ENCODE measurements at regions not wholly inside any gene's neighbourhood (a gene's known extent, or its start where the extent isn't known, plus 50 kb on each side); places are given as distances from the start of the nearest gene placed in this dataset.

DNA sequence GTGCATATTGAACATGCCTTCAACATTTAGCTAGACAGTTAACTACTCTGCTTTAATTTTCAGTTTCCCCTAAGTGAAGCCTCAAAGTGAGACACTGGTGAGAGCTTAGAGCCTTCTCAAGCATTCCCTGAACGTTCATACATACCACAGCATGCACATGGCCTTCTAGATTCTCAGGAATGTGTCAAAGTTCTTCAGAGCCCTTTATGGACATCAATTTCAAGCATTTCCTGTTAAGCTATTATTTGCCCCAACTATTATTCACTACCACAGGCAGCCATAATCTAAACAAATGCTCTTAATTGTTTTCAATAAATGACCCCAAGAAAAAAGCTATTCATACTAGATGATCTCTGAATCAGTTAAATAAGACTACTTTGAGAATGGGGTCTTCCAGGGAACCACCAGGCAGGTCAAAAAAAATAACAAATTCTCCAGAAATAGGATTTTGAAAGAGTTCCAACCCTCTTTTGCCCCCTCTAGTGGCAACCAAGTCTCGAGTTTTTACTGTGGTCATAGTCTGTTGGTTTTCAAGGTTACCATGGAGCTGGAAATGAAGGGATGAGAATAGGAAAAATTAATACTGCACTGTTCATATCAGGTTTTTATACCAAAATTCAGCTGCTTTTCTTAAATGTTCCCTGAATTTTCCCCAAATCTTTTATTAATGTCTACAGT is 235.4 kb downstream of the RAB28 start:
- DNase-seq (ENCODE audit: low read depth): no peak

DNA sequence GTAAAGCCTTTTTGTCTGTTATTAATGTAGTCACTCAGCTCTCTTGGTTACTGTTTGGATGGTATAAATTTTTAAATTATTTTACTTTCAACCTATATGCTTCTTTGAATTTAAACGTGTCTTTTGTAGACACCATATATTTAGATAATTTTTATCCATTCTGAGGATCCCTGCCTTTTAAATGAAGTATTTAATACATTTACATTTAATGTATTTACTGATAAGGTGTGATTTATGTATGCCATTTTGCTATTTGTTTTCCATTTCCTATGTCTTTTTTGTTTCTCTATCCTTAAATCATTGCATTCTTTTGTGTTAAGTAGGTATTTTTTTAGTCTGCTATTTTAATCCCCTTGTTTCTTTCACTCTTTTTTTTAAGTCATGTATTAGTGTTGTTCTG is 238.0 kb downstream of the RAB28 start:
- no peak for DNase-seq (ENCODE audit: low read depth)

DNA sequence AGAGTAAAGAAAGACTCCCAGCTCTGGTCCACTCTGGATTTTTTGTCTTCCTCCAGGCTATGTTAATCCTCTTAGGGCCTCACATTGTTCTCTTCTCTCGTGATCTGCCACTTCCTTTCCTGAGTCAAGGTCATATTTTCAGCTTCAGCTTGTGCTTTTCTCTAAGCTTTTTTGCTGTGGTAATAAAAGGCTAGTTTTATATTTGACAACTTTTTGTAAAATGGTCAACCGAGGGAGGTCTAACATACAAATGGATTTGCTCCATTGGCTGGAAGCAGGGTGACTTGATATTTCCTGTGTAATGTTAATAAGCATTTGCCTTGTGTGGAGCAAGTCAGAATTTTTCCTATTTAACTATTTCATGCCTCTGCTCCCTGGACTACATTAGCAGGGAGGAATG is 239.7 kb downstream of the RAB28 start:
- DNase-seq (ENCODE audit: low read depth): no peak

DNA sequence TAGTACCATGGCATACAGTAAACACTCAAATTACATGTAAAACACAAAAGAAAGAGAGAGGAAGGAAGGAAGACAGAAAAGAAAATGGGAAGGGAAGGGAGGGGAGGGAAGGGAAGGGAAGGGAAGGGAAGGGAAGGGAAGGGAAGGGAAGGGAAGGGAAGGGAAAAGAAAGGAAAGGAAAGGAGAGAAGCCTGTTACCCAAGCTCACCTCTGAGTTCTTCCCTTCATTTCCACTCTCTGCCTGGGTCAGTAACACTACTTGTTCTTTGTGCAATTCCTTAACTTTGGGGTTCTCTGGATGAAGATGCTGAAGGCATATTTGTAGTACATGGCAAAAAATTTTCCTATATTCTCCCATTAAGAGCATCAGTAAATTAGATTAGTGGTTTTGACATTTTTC is 241.0 kb downstream of the RAB28 start:
- no peak for DNase-seq (ENCODE audit: low read depth)

GRCh38 chr4:13240066-13240465 is 244.1 kb downstream of the RAB28 start:
- no peak for DNase-seq (ENCODE audit: low read depth)

DNA sequence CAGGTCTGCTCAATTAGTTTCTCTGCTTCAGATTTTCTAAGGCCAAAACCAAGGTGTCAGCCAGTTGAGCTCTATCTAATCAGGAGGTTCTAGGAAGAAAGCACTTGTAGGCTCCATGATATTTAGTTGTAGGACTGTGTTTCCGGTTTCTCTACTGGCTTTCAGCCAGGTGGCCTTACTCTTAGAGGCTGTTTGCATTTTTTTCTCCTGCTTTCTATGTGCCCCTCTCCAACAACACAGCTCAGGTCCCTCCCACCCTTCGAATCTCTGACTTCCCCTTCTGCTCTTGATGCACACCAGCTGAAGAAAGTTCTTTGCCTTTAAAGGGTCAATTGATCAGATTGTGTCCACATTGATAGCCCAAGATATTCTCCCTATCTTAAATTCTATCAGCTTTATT is 245.2 kb downstream of the RAB28 start:
- no peak for DNase-seq (ENCODE audit: low read depth)

DNA sequence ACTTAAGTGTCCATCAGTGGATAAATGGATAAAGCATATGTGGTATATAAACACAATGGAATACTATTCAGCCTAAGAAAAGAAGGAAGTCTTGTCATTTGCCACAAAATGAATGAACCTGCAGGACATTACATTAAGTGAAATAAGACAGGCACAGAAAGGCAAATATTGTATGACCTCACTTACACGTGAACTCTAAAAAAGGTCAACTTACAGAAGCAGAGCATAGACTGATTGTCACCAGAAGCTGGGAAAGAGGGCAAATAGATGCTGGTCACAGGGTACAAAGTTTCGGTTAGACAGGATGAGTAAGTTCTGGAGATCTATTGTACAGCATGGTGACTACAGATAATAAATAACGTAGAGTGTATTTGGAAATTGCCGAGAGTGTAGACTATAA is 247.7 kb downstream of the RAB28 start:
- no peak for DNase-seq (ENCODE audit: low read depth)

GRCh38 chr4:13233755-13234154 is 250.4 kb downstream of the RAB28 start:
- no peak for DNase-seq (ENCODE audit: low read depth)

- DNase-seq (ENCODE audit: low read depth): no peak
Measured at GRCh38 chr4:13219971-13220370, 264.2 kb downstream of the RAB28 start.

DNA sequence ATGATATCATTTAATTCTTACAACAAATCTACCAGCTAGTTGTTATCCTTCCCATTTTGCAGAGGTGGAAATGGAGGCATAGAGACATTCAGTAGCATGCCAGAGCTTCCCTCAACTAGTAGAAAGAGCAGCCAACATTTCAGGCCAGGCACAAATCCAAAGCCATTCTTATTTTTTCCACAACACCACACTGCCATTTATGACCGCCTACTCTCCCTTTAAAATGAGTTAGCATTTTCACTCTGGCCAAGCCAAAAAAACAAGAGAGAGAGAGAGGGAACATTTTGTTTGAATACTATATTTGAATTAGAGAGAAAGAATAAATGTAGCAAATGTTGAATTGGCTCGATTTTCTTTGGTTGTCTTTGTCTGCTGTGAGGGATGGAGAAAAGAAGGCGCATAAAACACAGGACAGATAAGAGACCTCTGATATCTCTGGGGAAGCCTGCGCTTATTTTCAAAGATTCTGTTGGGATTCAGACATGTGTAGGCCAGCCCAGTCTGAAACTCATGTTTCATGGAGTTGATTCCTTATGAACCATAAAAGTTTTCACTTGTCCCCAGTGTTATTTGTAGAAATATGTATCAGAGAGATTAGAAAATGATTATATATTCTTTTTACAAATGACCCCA is 265.7 kb downstream of the RAB28 start:
- no peak for DNase-seq (ENCODE audit: low read depth)

DNA sequence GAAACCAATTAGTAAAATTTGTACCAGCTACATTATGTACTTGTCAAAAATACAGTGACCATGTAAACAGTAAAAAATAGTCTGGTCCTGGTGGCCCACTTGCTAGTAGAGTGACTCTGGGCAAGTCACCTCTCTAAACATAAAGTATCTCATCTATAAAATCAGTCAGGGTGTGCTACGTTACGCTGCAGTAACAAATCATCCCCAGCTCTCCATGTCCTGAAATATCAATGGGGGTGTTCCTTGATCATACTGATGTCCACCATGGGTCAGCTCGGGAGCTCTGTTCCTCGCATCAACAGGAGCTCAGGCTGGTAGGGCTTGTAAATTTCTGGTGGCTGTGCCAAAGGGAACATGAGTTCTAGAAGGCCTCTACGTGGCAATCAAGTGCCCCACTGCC is 268.6 kb downstream of the RAB28 start:
- DNase-seq (ENCODE audit: low read depth): no peak

DNA sequence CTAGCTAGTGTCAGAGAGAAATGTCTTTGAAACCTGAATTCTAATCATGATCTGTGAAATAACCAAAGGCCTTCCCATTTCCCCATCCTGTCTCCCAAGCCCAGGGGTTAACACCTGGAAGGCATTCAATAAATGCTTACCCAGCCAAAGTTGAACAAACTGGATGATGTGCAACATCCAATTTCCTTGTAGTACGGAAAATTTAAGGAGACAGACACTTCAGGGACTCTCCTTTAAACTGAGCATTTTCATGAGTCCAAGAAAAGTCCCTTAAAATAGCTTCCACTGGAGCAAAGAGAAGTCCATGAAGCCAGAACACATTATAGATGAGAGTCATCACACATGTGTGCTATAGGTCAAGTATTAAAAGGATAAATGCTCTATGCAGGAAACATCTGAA is 271.2 kb downstream of the RAB28 start:
- no peak for DNase-seq (ENCODE audit: low read depth)

DNA sequence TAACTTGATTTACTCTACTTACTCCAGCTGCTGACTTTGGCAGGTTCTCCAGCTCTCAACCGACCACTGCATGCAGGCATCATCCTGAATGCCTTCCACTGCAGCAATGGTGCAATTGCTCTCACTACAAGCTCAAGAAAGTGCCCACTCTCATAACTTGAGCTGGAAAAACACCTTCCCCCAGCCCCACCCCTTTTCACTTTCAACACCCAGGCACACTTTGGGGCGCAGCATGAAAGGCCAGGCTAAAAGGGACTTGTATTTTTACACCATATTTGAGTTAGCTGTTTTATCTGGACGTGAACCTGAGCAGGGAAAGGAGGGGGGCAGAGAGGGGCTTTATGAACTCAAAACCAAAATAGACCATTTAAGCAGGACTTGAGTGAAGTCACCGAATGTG is 274.5 kb downstream of the RAB28 start:
- no peak for DNase-seq (ENCODE audit: low read depth)

- no peak for DNase-seq (ENCODE audit: low read depth)
Measured at GRCh38 chr4:13208558-13209193, 275.5 kb downstream of the RAB28 start.

GRCh38 chr4:13207226-13207625 is 276.9 kb downstream of the RAB28 start:
- no peak for DNase-seq (ENCODE audit: low read depth)

GRCh38 chr4:13203101-13203500 is 281.0 kb downstream of the RAB28 start:
- no peak for DNase-seq (ENCODE audit: low read depth)

DNA sequence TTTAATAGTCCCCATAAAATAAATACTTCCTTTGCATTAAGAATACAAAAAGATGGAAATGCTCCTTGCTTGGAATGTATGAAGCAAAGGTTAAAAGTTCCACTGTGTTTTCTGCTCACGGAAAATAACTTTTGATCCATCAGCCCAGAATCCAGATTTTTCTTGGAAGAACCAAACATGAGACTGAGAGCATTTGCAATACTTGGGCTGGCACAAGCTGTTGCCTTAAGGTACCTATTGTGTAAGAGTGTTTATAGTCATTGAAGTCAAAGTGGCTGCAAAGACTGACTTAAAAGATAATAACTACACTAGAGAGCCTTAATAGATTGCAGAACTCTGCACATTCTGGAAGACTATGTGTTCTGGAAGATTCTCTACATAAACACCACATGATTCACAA is 281.4 kb downstream of the RAB28 start:
- no peak for DNase-seq (ENCODE audit: low read depth)

DNA sequence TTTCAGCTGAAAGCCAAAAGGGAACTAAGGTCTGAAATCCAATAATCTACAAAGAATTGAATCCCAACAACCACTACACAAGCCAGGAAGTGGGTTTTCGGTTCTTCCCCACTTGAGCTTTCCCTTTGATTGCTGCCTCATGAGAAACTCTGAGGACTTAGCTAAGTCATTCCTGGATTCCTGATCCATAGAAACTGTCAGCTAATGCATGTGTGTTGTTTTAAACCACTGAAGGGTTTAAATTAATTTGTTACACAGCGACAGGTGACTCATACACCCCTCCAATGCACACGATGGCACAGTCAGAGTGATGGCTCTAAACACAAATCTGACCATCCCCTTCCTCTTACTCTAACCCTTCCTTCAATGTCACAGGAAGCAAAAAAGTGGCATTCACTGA is 282.9 kb downstream of the RAB28 start:
- no peak for DNase-seq (ENCODE audit: low read depth)

- DNase-seq (ENCODE audit: low read depth): no peak
Measured at GRCh38 chr4:13196721-13197120, 287.4 kb downstream of the RAB28 start.

DNA sequence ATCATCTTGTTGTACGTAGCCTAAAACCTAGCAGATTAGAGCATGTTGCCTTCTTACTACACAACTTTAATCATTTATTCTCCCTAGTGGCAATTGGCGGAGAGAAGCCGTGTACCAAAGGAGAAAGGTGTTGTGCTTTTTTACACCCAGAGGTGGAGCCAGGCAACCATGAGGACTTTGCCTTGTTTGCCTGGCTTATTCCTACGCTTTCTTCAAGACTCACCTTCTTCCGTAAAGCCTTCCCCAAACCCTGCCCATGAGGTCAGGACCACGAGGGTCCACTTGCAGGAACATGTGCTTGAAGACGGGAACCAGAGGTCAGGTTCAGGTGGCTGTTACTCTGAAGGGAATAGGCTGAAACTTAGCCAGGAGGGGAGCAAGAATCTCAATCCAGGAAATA is 290.5 kb downstream of the RAB28 start:
- DNase-seq (ENCODE audit: low read depth): no peak

GRCh38 chr4:13190093-13190721 is 293.9 kb downstream of the RAB28 start:
- no peak for DNase-seq (ENCODE audit: low read depth)

DNA sequence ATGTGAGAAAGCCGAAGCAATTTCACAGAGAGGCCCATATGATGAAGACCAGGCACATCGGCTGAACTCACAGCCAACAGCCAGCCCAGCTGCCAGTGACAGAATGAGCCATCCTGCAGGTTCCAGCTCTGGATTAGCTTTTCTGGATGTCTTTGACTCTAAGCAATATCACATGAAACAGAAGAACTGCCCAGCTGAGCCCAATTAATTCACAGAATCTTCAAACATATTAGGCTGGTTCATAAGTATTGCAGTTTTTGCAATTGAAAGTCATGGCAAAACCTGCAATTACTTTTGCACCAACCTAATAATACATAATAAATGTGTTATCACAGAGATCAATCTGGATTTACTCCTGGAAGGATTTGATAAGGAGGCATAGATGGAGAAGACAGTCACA is 299.9 kb downstream of the RAB28 start:
- no peak for DNase-seq (ENCODE audit: low read depth)

- DNase-seq (ENCODE audit: low read depth): no peak
Measured at GRCh38 chr4:13182133-13182532, 302.0 kb downstream of the RAB28 start.
